RWPE2 (cell line): ENCODE measurements at regions not wholly inside any gene's neighbourhood (a gene's known extent, or its start where the extent isn't known, plus 50 kb on each side); places are given as distances from the start of the nearest gene placed in this dataset.

Experiments used
- ATAC-seq: fragments of 200-7000 bp; cut with Tn5 transposase; 3 replicates; pipeline ENCODE4 v1.9.1; 2021; ENCODE audit warnings: low read depth
- DNase-seq: peaks from one replicate; pipeline ENCODE4 v3.0.0-alpha.2; 2020; ENCODE audit warnings: low spot score
- H3K27ac ChIP-seq: fragments of 450-650 bp; 2 replicates; pipeline ENCODE4 v1.5.1; 2017; ENCODE audit warnings: mild to moderate bottlenecking; ENCODE audit not compliant: poor library complexity, severe bottlenecking
- H3K27me3 ChIP-seq: fragments of 250-450 bp; sonication (Bioruptor Pico); 2 replicates; pipeline ENCODE4 v1.5.1; 2021; ENCODE audit warnings: mild to moderate bottlenecking, moderate library complexity; ENCODE audit not compliant: insufficient read depth, poor library complexity, severe bottlenecking
- H3K36me3 ChIP-seq: fragments of 250-450 bp; sonication (Bioruptor Pico); 2 replicates; pipeline ENCODE4 v1.5.1; 2020; ENCODE audit warnings: low read depth, mild to moderate bottlenecking, moderate library complexity
- H3K4me1 ChIP-seq: fragments of 250-450 bp; sonication (Bioruptor Pico); 2 replicates; pipeline ENCODE4 v1.5.1; 2021; ENCODE audit warnings: mild to moderate bottlenecking, moderate library complexity; ENCODE audit not compliant: insufficient read depth, poor library complexity, severe bottlenecking
- H3K4me3 ChIP-seq: fragments of 250-450 bp; sonication (Bioruptor Pico); 2 replicates; pipeline ENCODE4 v1.5.1; 2021; ENCODE audit warnings: mild to moderate bottlenecking, moderate library complexity; ENCODE audit not compliant: severe bottlenecking
- H3K9me3 ChIP-seq: fragments of 250-450 bp; sonication (Bioruptor Pico); 2 replicates; pipeline ENCODE4 v1.5.1; 2021; ENCODE audit warnings: mild to moderate bottlenecking, moderate library complexity; ENCODE audit not compliant: severe bottlenecking
- TF ChIP-seq, protein P1 (sequence below): fragments of 450-650 bp; IDR thresholded peaks from one replicate; pipeline ENCODE4 v1.5.1; 2017; ENCODE audit warnings: mild to moderate bottlenecking, moderate library complexity; ENCODE audit not compliant: poor library complexity, severe bottlenecking

- no peaks in the 10 kb centered on the region for H3K4me1 ChIP-seq
- TF ChIP-seq, protein P1, sequence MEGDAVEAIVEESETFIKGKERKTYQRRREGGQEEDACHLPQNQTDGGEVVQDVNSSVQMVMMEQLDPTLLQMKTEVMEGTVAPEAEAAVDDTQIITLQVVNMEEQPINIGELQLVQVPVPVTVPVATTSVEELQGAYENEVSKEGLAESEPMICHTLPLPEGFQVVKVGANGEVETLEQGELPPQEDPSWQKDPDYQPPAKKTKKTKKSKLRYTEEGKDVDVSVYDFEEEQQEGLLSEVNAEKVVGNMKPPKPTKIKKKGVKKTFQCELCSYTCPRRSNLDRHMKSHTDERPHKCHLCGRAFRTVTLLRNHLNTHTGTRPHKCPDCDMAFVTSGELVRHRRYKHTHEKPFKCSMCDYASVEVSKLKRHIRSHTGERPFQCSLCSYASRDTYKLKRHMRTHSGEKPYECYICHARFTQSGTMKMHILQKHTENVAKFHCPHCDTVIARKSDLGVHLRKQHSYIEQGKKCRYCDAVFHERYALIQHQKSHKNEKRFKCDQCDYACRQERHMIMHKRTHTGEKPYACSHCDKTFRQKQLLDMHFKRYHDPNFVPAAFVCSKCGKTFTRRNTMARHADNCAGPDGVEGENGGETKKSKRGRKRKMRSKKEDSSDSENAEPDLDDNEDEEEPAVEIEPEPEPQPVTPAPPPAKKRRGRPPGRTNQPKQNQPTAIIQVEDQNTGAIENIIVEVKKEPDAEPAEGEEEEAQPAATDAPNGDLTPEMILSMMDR: no peak
- no peak overlapping the region for H3K4me3 ChIP-seq
- H3K27me3 ChIP-seq: peaks cover 30% of the 10 kb centered on the region
- no peak overlapping the region for H3K27ac ChIP-seq
- ATAC-seq (no peak), DNase-seq (no peak)
- H3K36me3 ChIP-seq: no peaks in the 10 kb centered on the region
- no peaks in the 10 kb centered on the region for H3K9me3 ChIP-seq
These were observed 689.5 kb downstream of the TMEM182 start for GRCh38 chr2:103451283-103451682.

GRCh38 chr2:103459283-103459682 is 697.5 kb downstream of the TMEM182 start:
- no peaks in the 10 kb centered on the region for H3K9me3 ChIP-seq
- DNase-seq: no peak

GRCh38 chr2:103462101-103462500 is 700.3 kb downstream of the TMEM182 start:
- TF ChIP-seq, protein P1: no peak
- no peak overlapping the region for H3K27ac ChIP-seq
- no peaks in the 10 kb centered on the region for H3K27me3 ChIP-seq
- no peaks in the 10 kb centered on the region for H3K4me1 ChIP-seq
- ATAC-seq: no peak
- H3K4me3 ChIP-seq: no peak overlapping the region
- no peaks in the 10 kb centered on the region for H3K9me3 ChIP-seq
- no peaks in the 10 kb centered on the region for H3K36me3 ChIP-seq
- no peak for DNase-seq

More at GRCh38 chr2:103459283-103459682, 697.5 kb downstream of the TMEM182 start:
- Histone ChIP-seq H3K4me3 (no peak overlapping the region), H3K4me1 (no peaks in the 10 kb centered on the region), H3K27ac (no peak overlapping the region), H3K27me3 (no peaks in the 10 kb centered on the region), H3K36me3 (no peaks in the 10 kb centered on the region)
- ATAC-seq: no peak
- TF ChIP-seq, protein P1: no peak

DNA sequence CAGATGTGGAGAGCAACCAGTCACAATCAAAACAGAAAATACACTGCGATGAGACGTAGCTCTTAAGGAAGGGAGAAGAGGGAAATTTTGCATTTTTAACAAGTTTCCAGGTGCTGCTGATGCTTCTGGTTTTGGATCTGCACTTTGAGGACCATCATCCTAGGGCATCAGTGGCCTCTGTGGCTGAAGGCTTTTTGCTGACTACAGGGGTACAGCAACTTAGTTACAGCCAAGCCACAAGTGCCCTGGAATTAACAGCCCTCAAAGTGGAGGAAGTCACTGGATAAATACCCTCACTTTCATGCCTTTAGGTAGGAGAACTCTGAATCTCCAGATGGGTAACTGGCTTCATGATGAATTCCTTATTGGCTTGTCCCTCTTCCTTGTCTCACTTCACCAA is 700.9 kb downstream of the TMEM182 start:
- ATAC-seq (no peak), DNase-seq (no peak)
- TF ChIP-seq, protein P1: no peak
- Histone ChIP-seq H3K27me3 (no peaks in the 10 kb centered on the region), H3K9me3 (no peaks in the 10 kb centered on the region), H3K27ac (no peak overlapping the region), H3K36me3 (no peaks in the 10 kb centered on the region), H3K4me1 (no peaks in the 10 kb centered on the region), H3K4me3 (no peak overlapping the region)

DNA sequence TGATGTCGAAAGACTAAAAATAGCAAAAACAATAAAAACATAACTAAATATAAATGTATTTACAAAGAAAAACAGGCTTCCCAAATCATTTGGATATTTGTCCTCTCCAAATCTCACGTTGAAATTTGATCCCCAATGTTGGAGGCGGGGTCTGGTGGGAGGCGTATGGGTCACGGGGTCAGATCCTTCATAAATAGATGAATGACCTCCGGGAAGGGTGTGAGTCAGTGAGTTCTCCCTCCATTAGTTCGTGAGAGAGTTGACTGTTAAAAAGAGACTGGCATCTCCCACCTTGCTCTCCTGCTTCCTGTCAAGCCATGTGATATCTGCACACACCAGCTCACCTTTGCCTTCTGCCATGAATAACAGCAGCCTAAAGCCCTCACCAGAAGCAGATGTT is 703.0 kb downstream of the TMEM182 start:
- DNase-seq (no peak), ATAC-seq (no peak)
- Histone ChIP-seq H3K27ac (no peak overlapping the region), H3K9me3 (no peaks in the 10 kb centered on the region), H3K36me3 (no peaks in the 10 kb centered on the region), H3K4me3 (no peak overlapping the region), H3K27me3 (no peaks in the 10 kb centered on the region), H3K4me1 (no peaks in the 10 kb centered on the region)
- TF ChIP-seq, protein P1: no peak
